KMS-11 (cell line): ENCODE measurements at regions not wholly inside any gene's neighbourhood (a gene's known extent, or its start where the extent isn't known, plus 50 kb on each side); places are given as distances from the start of the nearest gene placed in this dataset.
"Not testable (repeated sequence)": the region's sequence is repeated elsewhere in the genome, so short reads cannot be mapped to it uniquely, and the experiment has no call there.

ENCODE experiments used
- H2AFZ ChIP-seq: fragments of 200-600 bp; sonication (generic); 2 replicates; pipeline ENCODE4 v1.6.1; 2016; ENCODE audit warnings: antibody characterized with exemption, mixed run types, low read depth
- H3K27ac ChIP-seq: fragments of 200-600 bp; sonication (generic); 2 replicates; pipeline ENCODE4 v1.6.1; 2016; ENCODE audit warnings: mild to moderate bottlenecking, mixed run types
- H3K27me3 ChIP-seq: fragments of 200-600 bp; sonication (generic); 2 replicates; pipeline ENCODE4 v1.6.1; 2017; ENCODE audit warnings: mild to moderate bottlenecking, low read depth, mixed run types, moderate library complexity; ENCODE audit not compliant: insufficient read depth
- H3K36me3 ChIP-seq: fragments of 200-600 bp; sonication (generic); 2 replicates; pipeline ENCODE4 v1.6.1; 2017; ENCODE audit warnings: mild to moderate bottlenecking, mixed run types; ENCODE audit not compliant: insufficient read depth
- H3K4me1 ChIP-seq: fragments of 200-600 bp; sonication (generic); 2 replicates; pipeline ENCODE4 v1.6.1; 2016; ENCODE audit warnings: mild to moderate bottlenecking, low read depth, mixed run types; ENCODE audit not compliant: poor library complexity, severe bottlenecking
- H3K4me2 ChIP-seq: fragments of 200-600 bp; sonication (generic); 2 replicates; pipeline ENCODE4 v1.7.0; 2016; ENCODE audit warnings: mild to moderate bottlenecking, mixed run types
- H3K4me3 ChIP-seq: fragments of 200-600 bp; sonication (generic); IDR thresholded peaks from 2 replicates; pipeline ENCODE4 v1.6.1; 2017; ENCODE audit warnings: low read depth, low read length, mixed read lengths; ENCODE audit not compliant: insufficient read depth
- H3K79me2 ChIP-seq: fragments of 200-600 bp; sonication (generic); 2 replicates; pipeline ENCODE4 v1.6.1; 2016; ENCODE audit warnings: low read depth, mixed run types; ENCODE audit not compliant: insufficient read depth
- H3K9ac ChIP-seq: fragments of 200-600 bp; sonication (generic); 2 replicates; pipeline ENCODE4 v1.6.1; 2016; ENCODE audit warnings: mild to moderate bottlenecking, mixed run types
- H4K20me1 ChIP-seq: fragments of 200-600 bp; sonication (generic); 2 replicates; pipeline ENCODE4 v1.6.1; 2016; ENCODE audit warnings: mild to moderate bottlenecking, mixed run types; ENCODE audit not compliant: insufficient read depth
- CTCF ChIP-seq: fragments of 200-600 bp; sonication (generic); conservative IDR thresholded peaks from 2 replicates; pipeline ENCODE4 v1.6.1; 2017; ENCODE audit warnings: low read depth, mild to moderate bottlenecking, antibody characterized with exemption, low read length, moderate library complexity, mixed read lengths

GRCh38 chr6:112597176-112597575 lies 250.0 kb downstream of the RFPL4B start:
- no peak for TF ChIP-seq CTCF
- no peak overlapping the region for H3K4me3 ChIP-seq
- no peak overlapping the region for H3K4me2 ChIP-seq
- H3K4me1 ChIP-seq: no peaks in the 10 kb centered on the region
- H3K36me3 ChIP-seq: no peaks in the 10 kb centered on the region
- H3K27me3 ChIP-seq: no peaks in the 10 kb centered on the region
- H3K79me2 ChIP-seq: no peaks in the 10 kb centered on the region
- H3K27ac ChIP-seq: no peak overlapping the region
- no peak overlapping the region for H3K9ac ChIP-seq
- H2AFZ ChIP-seq: no peak overlapping the region
- H4K20me1 ChIP-seq: no peaks in the 10 kb centered on the region

GRCh38 chr6:112600168-112600567 lies 253.0 kb downstream of the RFPL4B start:
- Histone ChIP-seq H3K4me2 (no peak overlapping the region), H3K79me2 (no peaks in the 10 kb centered on the region), H3K9ac (no peak overlapping the region), H3K4me3 (no peak overlapping the region), H4K20me1 (no peaks in the 10 kb centered on the region), H2AFZ (no peak overlapping the region), H3K4me1 (no peaks in the 10 kb centered on the region), H3K27ac (no peak overlapping the region), H3K36me3 (no peaks in the 10 kb centered on the region), H3K27me3 (no peaks in the 10 kb centered on the region)
- TF ChIP-seq CTCF: no peak

- H3K27ac ChIP-seq: no peak overlapping the region
- H3K4me1 ChIP-seq: no peaks in the 10 kb centered on the region
- H2AFZ ChIP-seq: no peak overlapping the region
- no peaks in the 10 kb centered on the region for H3K36me3 ChIP-seq
- H3K27me3 ChIP-seq: no peaks in the 10 kb centered on the region
- H3K4me3 ChIP-seq: no peak overlapping the region
- H4K20me1 ChIP-seq: no peaks in the 10 kb centered on the region
- no peak overlapping the region for H3K9ac ChIP-seq
- H3K4me2 ChIP-seq: no peak overlapping the region
- TF ChIP-seq CTCF: no peak
- H3K79me2 ChIP-seq: no peaks in the 10 kb centered on the region
These were observed 256.6 kb downstream of the RFPL4B start for GRCh38 chr6:112603726-112604125.

- TF ChIP-seq CTCF: no peak
- Histone ChIP-seq H3K4me1 (no peaks in the 10 kb centered on the region), H3K79me2 (no peaks in the 10 kb centered on the region), H3K27me3 (no peaks in the 10 kb centered on the region), H3K4me3 (no peak overlapping the region), H3K4me2 (no peak overlapping the region), H3K27ac (no peak overlapping the region), H3K36me3 (no peaks in the 10 kb centered on the region), H2AFZ (no peak overlapping the region), H3K9ac (no peak overlapping the region), H4K20me1 (no peaks in the 10 kb centered on the region)
These were observed 259.7 kb downstream of the RFPL4B start for GRCh38 chr6:112606656-112607435.

- H3K27me3 ChIP-seq, H4K20me1 ChIP-seq, H3K4me1 ChIP-seq, H3K4me2 ChIP-seq, H3K4me3 ChIP-seq, H2AFZ ChIP-seq, H3K79me2 ChIP-seq, H3K27ac ChIP-seq, H3K36me3 ChIP-seq, H3K9ac ChIP-seq: not testable (repeated sequence)
These were observed 261.8 kb downstream of the RFPL4B start for GRCh38 chr6:112608925-112609324.
